NCI-H82 treated with DMSO at 0.1 percent for 48 hours (cell line): ENCODE measurements at regions not wholly inside any gene's neighbourhood (a gene's known extent, or its start where the extent isn't known, plus 50 kb on each side); places are given as distances from the start of the nearest gene placed in this dataset.
"Not testable (repeated sequence)": the region's sequence is repeated elsewhere in the genome, so short reads cannot be mapped to it uniquely, and the experiment has no call there.

Experiments used
- DNase-seq: peaks from one replicate; lab custom pipeline; 2025; ENCODE audit not compliant: unreplicated experiment; lab: John Stamatoyannopoulos, UW

GRCh38 chr15:20272422-20273184 is 269.0 kb downstream of the GOLGA6L6 start:
- DNase-seq, result no peak

- no peak for DNase-seq
These were observed 270.0 kb downstream of the GOLGA6L6 start for GRCh38 chr15:20271647-20272046.

GRCh38 chr15:20269956-20270355 is 271.6 kb downstream of the GOLGA6L6 start:
- not testable (repeated sequence) for DNase-seq

GRCh38 chr15:20267996-20268395 is 273.6 kb downstream of the GOLGA6L6 start:
- not testable (repeated sequence) for DNase-seq

GRCh38 chr15:20267051-20267730 is 274.4 kb downstream of the GOLGA6L6 start:
- DNase-seq, result not testable (repeated sequence)

GRCh38 chr15:20265710-20266109 is 275.9 kb downstream of the GOLGA6L6 start:
- DNase-seq, result not testable (repeated sequence)

- DNase-seq, result not testable (repeated sequence)
These were observed 280.0 kb downstream of the GOLGA6L6 start for GRCh38 chr15:20261321-20262280.

- not testable (repeated sequence) for DNase-seq
These were observed 280.9 kb downstream of the GOLGA6L6 start for GRCh38 chr15:20260650-20261049.

GRCh38 chr15:20259559-20260190 is 281.9 kb downstream of the GOLGA6L6 start:
- not testable (repeated sequence) for DNase-seq

- not testable (repeated sequence) for DNase-seq
These were observed 285.2 kb downstream of the GOLGA6L6 start for GRCh38 chr15:20256394-20256793.

GRCh38 chr15:20255641-20256040 is 286.0 kb downstream of the GOLGA6L6 start:
- DNase-seq, result not testable (repeated sequence)

- DNase-seq, result not testable (repeated sequence)
These were observed 288.5 kb downstream of the GOLGA6L6 start for GRCh38 chr15:20253047-20253615.

GRCh38 chr15:20252040-20252439 is 289.6 kb downstream of the GOLGA6L6 start:
- DNase-seq, result not testable (repeated sequence)

GRCh38 chr15:20251214-20252005 is 290.2 kb downstream of the GOLGA6L6 start:
- DNase-seq, result not testable (repeated sequence)

GRCh38 chr15:20250206-20250605 is 291.4 kb downstream of the GOLGA6L6 start:
- not testable (repeated sequence) for DNase-seq

- not testable (repeated sequence) for DNase-seq
These were observed 292.0 kb downstream of the GOLGA6L6 start for GRCh38 chr15:20249677-20249970.

- not testable (repeated sequence) for DNase-seq
These were observed 293.2 kb downstream of the GOLGA6L6 start for GRCh38 chr15:20248434-20248833.

GRCh38 chr15:20247137-20247536 is 294.5 kb downstream of the GOLGA6L6 start:
- not testable (repeated sequence) for DNase-seq

GRCh38 chr15:20246624-20247023 is 295.0 kb downstream of the GOLGA6L6 start:
- not testable (repeated sequence) for DNase-seq

- DNase-seq, result not testable (repeated sequence)
These were observed 295.7 kb downstream of the GOLGA6L6 start for GRCh38 chr15:20245856-20246255.
